Urinary bladder (tissue), 3 donors: ENCODE measurements at regions not wholly inside any gene's neighbourhood (a gene's known extent, or its start where the extent isn't known, plus 50 kb on each side); places are given as distances from the start of the nearest gene placed in this dataset.
"Not testable (repeated sequence)": the region's sequence is repeated elsewhere in the genome, so short reads cannot be mapped to it uniquely, and the experiment has no call there.

ENCODE experiments used
- DNase-seq: peaks from one replicate; pipeline ENCODE4 v3.0.0-alpha.2; 2015; ENCODE audit errors: extremely low spot score
- H3K27ac ChIP-seq: one replicate; pipeline ENCODE4 v1.5.1; 2013; ENCODE audit warnings: low read depth, mild to moderate bottlenecking, moderate library complexity
- H3K36me3 ChIP-seq: one replicate; pipeline ENCODE4 v1.6.1; 2013; ENCODE audit warnings: mild to moderate bottlenecking, moderate library complexity; ENCODE audit not compliant: insufficient read depth
- H3K4me1 ChIP-seq: one replicate; pipeline ENCODE4 v1.6.1; 2013; ENCODE audit warnings: mild to moderate bottlenecking, moderate library complexity; ENCODE audit not compliant: insufficient read depth
- H3K4me3 ChIP-seq: one replicate; pipeline ENCODE4 v1.5.1; 2013; ENCODE audit warnings: low read depth, low read length
- whole genome bisulfite sequencing: extraction: QIAGEN DNeasy Blood & Tissue Kit; methylation state at CpG from one replicate; pipeline ENCODE4 v1.1.7; 2013; 5-methylcytosine and 5-hydroxymethylcytosine counted together
- donor health status: healthy with polysubstance abuse.
- donor health status: healthy.

DNA sequence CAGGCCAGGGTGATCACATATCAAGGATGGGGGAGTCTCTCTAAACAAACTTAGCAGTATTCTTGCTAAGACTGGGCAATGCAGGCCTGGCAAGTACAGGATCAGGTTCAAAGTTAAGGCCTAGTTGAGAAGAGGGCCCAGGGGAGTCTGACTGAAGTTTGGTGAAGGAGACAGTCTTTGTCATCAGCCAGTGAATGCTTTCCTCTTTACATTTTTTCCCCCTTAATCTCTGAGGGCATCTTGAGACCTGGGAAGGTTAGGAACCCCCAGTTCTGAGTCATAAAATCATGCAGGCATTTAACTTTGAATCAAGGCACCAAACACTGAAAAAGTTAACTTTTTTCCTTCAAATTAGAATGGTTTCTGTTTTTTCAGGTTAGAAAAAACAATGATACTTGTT lies 311.5 kb downstream of the REEP3 start:
- no peak for DNase-seq
- Histone ChIP-seq H3K4me1 (no peaks in the 10 kb centered on the region), H3K27ac (no peak overlapping the region), H3K36me3 (no peaks in the 10 kb centered on the region), H3K4me3 (no peak overlapping the region)

DNA sequence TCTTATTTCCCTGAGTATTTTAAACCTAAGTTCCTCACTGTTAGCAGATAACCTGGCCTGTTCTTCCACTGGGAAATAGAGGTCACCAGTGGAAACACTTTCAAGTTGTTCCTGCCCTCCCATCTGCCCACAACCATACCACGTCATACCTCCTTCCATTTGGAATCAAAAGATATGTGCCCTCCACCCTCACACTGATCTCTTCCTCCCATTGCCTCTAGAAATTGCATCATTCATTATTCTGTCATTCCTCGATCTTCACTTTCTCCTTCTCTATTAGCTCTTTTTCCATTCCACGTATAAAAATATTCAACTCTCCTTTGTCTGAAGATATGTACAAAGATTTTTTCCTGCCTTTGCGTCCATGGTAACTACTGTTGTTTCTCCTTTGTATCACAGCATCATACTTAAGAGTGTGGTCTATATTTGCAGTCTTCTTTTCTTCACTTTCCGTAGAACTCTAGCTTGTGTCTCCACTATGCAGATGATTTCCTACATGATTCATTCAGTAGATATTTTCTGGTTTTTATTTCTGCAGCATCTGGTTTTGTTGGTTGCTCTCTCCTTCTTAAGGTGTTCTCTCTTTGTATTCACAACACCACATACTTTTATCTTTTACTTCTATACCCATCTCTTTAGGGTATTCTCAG lies 312.3 kb downstream of the REEP3 start:
- Histone ChIP-seq H3K4me1 (no peaks in the 10 kb centered on the region), H3K4me3 (no peak overlapping the region), H3K27ac (no peak overlapping the region), H3K36me3 (no peaks in the 10 kb centered on the region)
- WGBS = 56% methylated on average over 5 of the region's 5 CpGs
- no peak for DNase-seq

- no peak overlapping the region for H3K27ac ChIP-seq
- no peaks in the 10 kb centered on the region for H3K36me3 ChIP-seq
- no peak for DNase-seq
- WGBS = 93% methylated on average over 4 of the region's 4 CpGs
- no peaks in the 10 kb centered on the region for H3K4me1 ChIP-seq
- no peak overlapping the region for H3K4me3 ChIP-seq
Measured at GRCh38 chr10:63836666-63837442, 315.7 kb downstream of the REEP3 start.

GRCh38 chr10:63841761-63842160 lies 320.6 kb downstream of the REEP3 start:
- DNase-seq = no peak
- H3K27ac ChIP-seq = no peak overlapping the region
- 95% methylated on average over 5 of the region's 5 CpGs for WGBS
- no peaks in the 10 kb centered on the region for H3K4me1 ChIP-seq
- H3K4me3 ChIP-seq = no peak overlapping the region
- no peaks in the 10 kb centered on the region for H3K36me3 ChIP-seq

DNA sequence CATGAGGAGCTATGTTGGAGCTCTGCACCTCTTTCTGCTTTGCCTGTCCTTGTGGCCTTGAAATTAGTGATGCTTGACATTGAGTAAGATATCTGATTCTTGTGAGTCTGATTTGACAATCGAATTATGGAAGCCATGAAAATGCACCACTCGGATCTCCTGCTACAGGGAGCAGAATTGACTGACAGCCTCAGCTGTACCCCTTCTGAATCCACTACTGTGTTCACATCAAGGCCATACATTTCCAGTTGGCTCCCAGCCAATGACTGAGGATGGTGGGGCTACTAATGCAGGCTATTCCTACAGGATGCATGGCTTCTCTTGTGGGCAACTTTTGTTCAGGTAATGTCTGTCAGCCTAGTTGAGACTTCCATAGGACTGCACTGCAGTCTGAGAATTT lies 321.9 kb downstream of the REEP3 start:
- no peaks in the 10 kb centered on the region for H3K4me1 ChIP-seq
- DNase-seq = no peak
- H3K27ac ChIP-seq = no peak overlapping the region
- no peak overlapping the region for H3K4me3 ChIP-seq
- 89% methylated on average over 2 of the region's 2 CpGs for WGBS
- no peaks in the 10 kb centered on the region for H3K36me3 ChIP-seq

DNA sequence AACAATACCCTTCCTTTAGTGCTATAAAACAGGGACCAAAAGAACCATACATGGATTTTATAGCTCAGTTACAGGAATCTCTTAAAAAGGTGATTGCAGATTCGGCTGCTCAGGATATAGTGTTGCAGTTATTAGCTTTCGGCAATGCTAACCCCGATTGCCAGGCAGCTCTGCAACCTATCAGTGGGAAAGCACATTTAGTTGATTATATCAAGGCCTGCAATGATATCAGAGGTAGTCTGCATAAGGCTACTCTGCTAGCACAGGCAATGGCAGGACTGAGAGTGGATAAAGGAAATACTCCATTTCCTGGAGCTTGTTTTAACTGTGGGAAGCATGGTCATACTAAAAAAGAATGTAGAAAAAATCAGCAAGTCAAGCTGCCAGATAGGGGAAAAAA lies 327.7 kb downstream of the REEP3 start:
- H3K27ac ChIP-seq, H3K4me1 ChIP-seq, H3K4me3 ChIP-seq, DNase-seq, H3K36me3 ChIP-seq: not testable (repeated sequence)
- 30% methylated on average over 3 of the region's 3 CpGs for WGBS

DNA sequence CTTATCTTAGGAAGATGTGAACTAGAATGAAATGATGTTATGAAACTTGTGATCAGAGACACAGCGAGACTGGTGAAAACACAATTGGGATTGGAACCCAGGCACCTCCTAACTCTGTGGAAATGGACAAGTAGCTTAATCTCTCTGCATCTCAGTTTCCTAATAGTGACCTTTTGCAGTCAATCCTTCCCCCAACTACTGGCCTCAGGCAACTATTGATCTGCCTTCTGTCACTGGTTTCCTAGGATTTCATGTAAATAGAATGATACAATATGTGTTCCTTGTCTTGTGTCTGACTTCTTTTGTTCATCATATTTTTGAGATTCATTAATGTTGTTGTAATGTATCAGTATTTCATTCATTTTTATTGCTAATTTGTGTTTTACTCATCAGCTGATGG lies 341.7 kb downstream of the REEP3 start:
- Histone ChIP-seq H3K27ac (no peak overlapping the region), H3K4me3 (no peak overlapping the region), H3K36me3 (no peaks in the 10 kb centered on the region), H3K4me1 (no peaks in the 10 kb centered on the region)
- DNase-seq = no peak
- 94% methylated on average over 1 of the region's 1 CpG for WGBS

- WGBS = 72% methylated on average over 4 of the region's 4 CpGs
- Histone ChIP-seq H3K4me1 (no peaks in the 10 kb centered on the region), H3K36me3 (no peaks in the 10 kb centered on the region), H3K27ac (no peak overlapping the region), H3K4me3 (no peak overlapping the region)
- no peak for DNase-seq
Measured at GRCh38 chr10:63865210-63865609, 344.0 kb downstream of the REEP3 start.

DNA sequence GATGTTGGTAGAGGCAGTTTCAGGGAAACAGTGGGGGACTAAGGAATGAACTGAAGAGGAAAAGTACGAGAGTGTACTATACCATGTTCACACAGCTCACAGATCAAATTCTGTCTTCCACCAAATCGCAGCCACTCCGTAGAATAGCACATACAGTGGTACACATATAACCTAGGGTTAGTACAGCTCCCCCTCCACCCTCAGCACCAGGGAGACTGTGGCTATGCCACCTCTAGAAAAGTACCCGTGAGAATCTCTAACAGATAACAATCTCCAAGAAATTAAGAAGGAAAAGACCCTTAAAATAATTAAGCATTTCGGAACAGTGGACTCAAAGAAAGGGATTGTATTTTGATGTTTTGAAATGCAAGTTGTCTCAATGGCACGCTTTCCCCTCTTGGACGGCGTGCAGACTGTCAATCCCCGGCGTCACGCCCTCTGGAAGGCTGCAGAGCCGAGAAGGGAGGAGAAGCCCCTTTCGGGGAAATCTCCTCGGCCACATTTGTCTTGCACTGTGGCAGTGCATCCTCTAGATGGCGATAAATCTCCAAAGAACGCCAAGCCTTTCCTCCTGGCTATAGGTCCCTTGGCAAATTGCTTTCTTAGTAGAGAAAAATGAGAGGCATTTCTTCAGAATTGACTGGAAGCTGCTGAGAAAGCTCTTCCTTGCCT lies 345.0 kb downstream of the REEP3 start:
- no peaks in the 10 kb centered on the region for H3K4me1 ChIP-seq
- H3K36me3 ChIP-seq = no peaks in the 10 kb centered on the region
- DNase-seq = peak; percentile 48
- no peak overlapping the region for H3K27ac ChIP-seq
- 4% methylated on average over 16 of the region's 16 CpGs for WGBS
- no peak overlapping the region for H3K4me3 ChIP-seq

GRCh38 chr10:63866747-63867140 lies 345.5 kb downstream of the REEP3 start:
- Histone ChIP-seq H3K27ac (no peak overlapping the region), H3K36me3 (no peaks in the 10 kb centered on the region), H3K4me3 (no peak overlapping the region), H3K4me1 (no peaks in the 10 kb centered on the region)
- no peak for DNase-seq
- 5% methylated on average over 2 of the region's 2 CpGs for WGBS

- no peaks in the 10 kb centered on the region for H3K4me1 ChIP-seq
- H3K4me3 ChIP-seq = no peak overlapping the region
- no peak for DNase-seq
- H3K27ac ChIP-seq = no peak overlapping the region
- no peaks in the 10 kb centered on the region for H3K36me3 ChIP-seq
- 81% methylated on average over 2 of the region's 2 CpGs for WGBS
Measured at GRCh38 chr10:63878428-63878827, 357.2 kb downstream of the REEP3 start.

- H3K4me1 ChIP-seq = no peaks in the 10 kb centered on the region
- H3K27ac ChIP-seq = no peak overlapping the region
- WGBS = 76% methylated on average over 1 of the region's 1 CpG
- no peaks in the 10 kb centered on the region for H3K36me3 ChIP-seq
- no peak for DNase-seq
- H3K4me3 ChIP-seq = no peak overlapping the region
Measured at GRCh38 chr10:63883861-63884260, 362.7 kb downstream of the REEP3 start.

DNA sequence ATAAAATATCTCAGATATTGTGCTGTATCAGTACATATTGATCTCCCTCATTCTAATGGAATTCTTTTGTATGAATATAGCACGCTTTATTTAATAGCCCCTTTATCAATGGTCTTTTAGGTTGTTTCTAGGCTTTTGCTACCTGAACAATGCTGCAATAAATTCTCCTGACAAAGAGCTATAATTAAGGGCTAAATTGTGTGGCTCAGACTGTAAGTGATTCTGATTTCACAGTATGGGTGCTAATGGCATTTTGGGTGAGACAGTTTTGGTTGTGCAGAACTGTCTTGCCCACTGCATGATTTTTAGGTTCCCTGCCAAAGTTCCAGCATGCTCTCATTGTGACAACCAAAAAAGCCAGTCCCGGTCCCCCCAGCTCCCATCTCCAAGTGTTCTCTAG lies 363.2 kb downstream of the REEP3 start:
- no peak for DNase-seq
- 83% methylated on average over 2 of the region's 2 CpGs for WGBS

DNA sequence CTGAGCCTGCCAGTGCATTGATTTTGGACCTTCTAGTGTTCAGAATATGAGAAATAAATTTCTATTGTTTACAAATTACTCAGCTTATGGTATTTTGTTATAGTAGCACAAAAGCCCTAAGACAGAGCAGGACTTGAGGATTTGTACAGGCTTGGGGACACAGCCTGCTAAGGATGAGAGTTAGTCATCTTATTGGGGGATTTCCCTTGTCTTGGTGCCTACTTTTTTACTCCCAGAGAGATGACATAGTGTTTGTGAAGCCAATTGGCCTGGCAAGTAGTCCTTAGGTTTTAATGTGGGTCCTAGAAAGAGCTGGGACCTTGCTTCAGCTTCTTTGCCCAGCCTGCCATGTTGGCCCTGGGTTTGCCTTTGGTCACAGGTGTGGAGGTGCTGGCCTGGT lies 364.0 kb downstream of the REEP3 start:
- Histone ChIP-seq H3K27ac (no peak overlapping the region), H3K36me3 (no peaks in the 10 kb centered on the region), H3K4me3 (no peak overlapping the region), H3K4me1 (no peaks in the 10 kb centered on the region)
- DNase-seq = no peak

More for the DNA sequence above, 363.2 kb downstream of the REEP3 start:
- no peaks in the 10 kb centered on the region for H3K36me3 ChIP-seq
- no peak overlapping the region for H3K27ac ChIP-seq
- H3K4me3 ChIP-seq = no peak overlapping the region
- H3K4me1 ChIP-seq = no peaks in the 10 kb centered on the region
